H9 (cell line): ENCODE measurements at regions not wholly inside any gene's neighbourhood (a gene's known extent, or its start where the extent isn't known, plus 50 kb on each side); places are given as distances from the start of the nearest gene placed in this dataset.

Experiments
- DNase-seq: peaks from one replicate; pipeline ENCODE4 v3.0.0-alpha.2; 2017
- H2AFZ ChIP-seq: one replicate; pipeline ENCODE4 v1.6.1; 2013; ENCODE audit warnings: mild to moderate bottlenecking, low read length, control low read depth, moderate library complexity
- H2AK5ac ChIP-seq: 2 replicates; pipeline ENCODE4 v1.6.1; 2013; ENCODE audit warnings: low read length, control low read depth, mixed read lengths; ENCODE audit not compliant: insufficient read length
- H2BK120ac ChIP-seq: one replicate; pipeline ENCODE4 v1.6.1; 2013; ENCODE audit warnings: low read depth, mild to moderate bottlenecking, low read length, control low read depth, inconsistent platforms; ENCODE audit not compliant: poor library complexity, severe bottlenecking
- H2BK12ac ChIP-seq: 2 replicates; pipeline ENCODE4 v1.6.1; 2013; ENCODE audit warnings: low read length, control low read depth, mixed read lengths, low read depth; ENCODE audit not compliant: insufficient read length
- H2BK15ac ChIP-seq: 2 replicates; pipeline ENCODE4 v1.6.1; 2013; ENCODE audit warnings: low read depth, low read length, control low read depth
- H2BK20ac ChIP-seq: one replicate; pipeline ENCODE4 v1.6.1; 2013; ENCODE audit warnings: low read depth, mild to moderate bottlenecking, low read length, control low read depth, inconsistent platforms; ENCODE audit not compliant: poor library complexity, severe bottlenecking
- H2BK5ac ChIP-seq: 2 replicates; pipeline ENCODE4 v1.6.1; 2013; ENCODE audit warnings: low read length, control low read depth, mixed read lengths; ENCODE audit not compliant: insufficient read length
- H3K14ac ChIP-seq: 2 replicates; pipeline ENCODE4 v1.6.1; 2013; ENCODE audit warnings: low read length, control low read depth; ENCODE audit not compliant: insufficient read depth
- H3K18ac ChIP-seq: 2 replicates; pipeline ENCODE4 v1.6.1; 2013; ENCODE audit warnings: low read depth, mild to moderate bottlenecking, mixed read lengths, low read length, control low read depth; ENCODE audit not compliant: insufficient read length
- H3K23ac ChIP-seq: 2 replicates; pipeline ENCODE4 v1.6.1; 2013; ENCODE audit warnings: low read length, control low read depth, mixed read lengths, low read depth; ENCODE audit not compliant: insufficient read length
- H3K23me2 ChIP-seq: 2 replicates; pipeline ENCODE4 v1.6.1; 2013; ENCODE audit warnings: low read depth, mild to moderate bottlenecking, mixed read lengths, low read length, control low read depth; ENCODE audit not compliant: insufficient read length, poor library complexity, severe bottlenecking
- H3K27ac ChIP-seq: 2 replicates; pipeline ENCODE4 v1.5.1; 2013; ENCODE audit warnings: low read length, control low read depth, mixed read lengths, low read depth; ENCODE audit not compliant: insufficient read length
- H3K27me3 ChIP-seq: 2 replicates; pipeline ENCODE4 v1.6.1; 2013; ENCODE audit warnings: low read length, control low read depth, inconsistent platforms; ENCODE audit not compliant: insufficient read depth
- H3K4ac ChIP-seq: 2 replicates; pipeline ENCODE4 v1.6.1; 2013; ENCODE audit warnings: low read depth, mild to moderate bottlenecking, control low read depth, inconsistent platforms, low read length, moderate library complexity
- H3K4me1 ChIP-seq: 2 replicates; pipeline ENCODE4 v1.6.1; 2013; ENCODE audit warnings: low read length, control low read depth, inconsistent platforms; ENCODE audit not compliant: insufficient read depth
- H3K4me2 ChIP-seq: 2 replicates; pipeline ENCODE4 v1.6.1; 2013; ENCODE audit warnings: low read length, control low read depth, mixed read lengths; ENCODE audit not compliant: insufficient read length, insufficient read depth
- H3K56ac ChIP-seq: 2 replicates; pipeline ENCODE4 v1.6.1; 2013; ENCODE audit warnings: low read depth, mild to moderate bottlenecking, mixed read lengths, low read length, control low read depth; ENCODE audit not compliant: insufficient read length
- H3K79me1 ChIP-seq: 2 replicates; pipeline ENCODE4 v1.6.1; 2013; ENCODE audit warnings: low read depth, mild to moderate bottlenecking, moderate library complexity, low read length, control low read depth, inconsistent platforms; ENCODE audit not compliant: insufficient read depth, poor library complexity, severe bottlenecking
- H3K79me2 ChIP-seq: 2 replicates; pipeline ENCODE4 v1.6.1; 2013; ENCODE audit warnings: low read length, control low read depth, inconsistent platforms; ENCODE audit not compliant: insufficient read depth
- H3K9ac ChIP-seq: 2 replicates; pipeline ENCODE4 v1.6.1; 2013; ENCODE audit warnings: low read length, control low read depth, mixed read lengths; ENCODE audit not compliant: insufficient read length; ENCODE audit errors: extremely low read depth
- H3K9me3 ChIP-seq: one replicate; pipeline ENCODE4 v1.6.1; 2013; ENCODE audit warnings: low read depth, low read length, inconsistent platforms; ENCODE audit not compliant: control insufficient read depth
- H3T11ph ChIP-seq: one replicate; pipeline ENCODE4 v1.6.1; 2013; ENCODE audit warnings: mild to moderate bottlenecking, low read length, control low read depth, inconsistent platforms
- H4K20me1 ChIP-seq: one replicate; pipeline ENCODE4 v1.6.1; 2013; ENCODE audit not compliant: control insufficient read depth, insufficient read length, insufficient read depth
- H4K5ac ChIP-seq: 2 replicates; pipeline ENCODE4 v1.6.1; 2013; ENCODE audit warnings: low read depth, mild to moderate bottlenecking, mixed read lengths, low read length, control low read depth; ENCODE audit not compliant: insufficient read length
- H4K8ac ChIP-seq: replicated peaks from 2 replicates; pipeline ENCODE4 v1.6.1; 2013; ENCODE audit warnings: low read length, control low read depth, mixed read lengths, low read depth; ENCODE audit not compliant: insufficient read length
- H4K91ac ChIP-seq: 2 replicates; pipeline ENCODE4 v1.6.1; 2013; ENCODE audit warnings: low read depth, mild to moderate bottlenecking, moderate library complexity, mixed read lengths, low read length, control low read depth; ENCODE audit not compliant: insufficient read length
- H3K27ac Mint-ChIP-seq, 3 experiments: 2 replicates in 2 of 3; 3 replicates in 1 of 3; pipeline ENCODE4 v1.8.0; 2020 to 2021; ENCODE audit warnings: mixed read lengths in 3 of 3, mild to moderate bottlenecking in 1 of 3, moderate library complexity in 1 of 3
- H3K27me3 Mint-ChIP-seq: 2 replicates; pipeline ENCODE4 v1.8.0; 2021; ENCODE audit warnings: low read depth, mild to moderate bottlenecking, moderate library complexity, mixed read lengths
- H3K36me3 Mint-ChIP-seq, 3 experiments: 2 replicates in 2 of 3; 3 replicates in 1 of 3; pipeline ENCODE4 v1.8.0; 2020 to 2021; ENCODE audit warnings: low read depth in 3 of 3, mixed read lengths in 3 of 3; ENCODE audit not compliant: insufficient read depth in 1 of 3
- H3K4me1 Mint-ChIP-seq, 2 experiments: 2 replicates each; pipeline ENCODE4 v1.8.0; 2020; ENCODE audit warnings: mixed read lengths in 2 of 2
- H3K4me3 Mint-ChIP-seq, 2 experiments: 2 replicates in 1 of 2; 3 replicates in 1 of 2; pipeline ENCODE4 v1.8.0; 2020 to 2021; ENCODE audit warnings: mild to moderate bottlenecking in 2 of 2, mixed read lengths in 2 of 2, moderate library complexity in 1 of 2
- H3K9me3 Mint-ChIP-seq, 2 experiments: 2 replicates in 1 of 2; 3 replicates in 1 of 2; pipeline ENCODE4 v1.8.0; 2020; ENCODE audit warnings: mild to moderate bottlenecking in 2 of 2, mixed read lengths in 2 of 2, moderate library complexity in 1 of 2
- WGBS: extraction: QIAGEN DNeasy Blood & Tissue Kit; methylation state at CpG from one replicate; pipeline ENCODE4 v1.1.7; 2013; ENCODE audit warnings: missing lambda C conversion rate, low lambda C conversion rate, mixed read lengths; ENCODE audit not compliant: insufficient read length; ENCODE audit errors: extremely low coverage; 5-methylcytosine and 5-hydroxymethylcytosine counted together
- TF ChIP-seq, protein P1 (sequence below): fragments of 200-600 bp; sonication (generic); conservative IDR thresholded peaks from 3 replicates; pipeline ENCODE4 v1.8.0; 2021; ENCODE audit warnings: antibody characterized with exemption, mild to moderate bottlenecking

- WGBS = no CpG with 5 or more reads among the region's 5 CpGs
- no peaks in the 10 kb centered on the region for H3K9me3 ChIP-seq
- no peak overlapping the region for H3K9ac ChIP-seq
- H3K27ac Mint-ChIP-seq = no peak overlapping the region
- no peaks in the 10 kb centered on the region for H3K27me3 ChIP-seq
- H3K27me3 Mint-ChIP-seq = peaks cover 20% of the 10 kb centered on the region
- H2AFZ ChIP-seq = no peak overlapping the region
- no peak overlapping the region for H3K4me2 ChIP-seq
- no peak overlapping the region for H2AK5ac ChIP-seq
- H3K56ac ChIP-seq = no peak overlapping the region
- H3K4ac ChIP-seq = no peak overlapping the region
- no peak overlapping the region for H3K23ac ChIP-seq
- H3K27ac ChIP-seq = no peak overlapping the region
- H2BK12ac ChIP-seq = no peak overlapping the region
- no peak overlapping the region for H3K14ac ChIP-seq
- H3K18ac ChIP-seq = no peak overlapping the region
- no peaks in the 10 kb centered on the region for H4K20me1 ChIP-seq
- no peak overlapping the region for H3T11ph ChIP-seq
- no peak overlapping the region for H2BK20ac ChIP-seq
- no peak overlapping the region for H3K4me3 Mint-ChIP-seq
- H2BK15ac ChIP-seq = no peak overlapping the region
- peaks cover 0 to 4% (median 0%) of the 10 kb centered on the region in 3 experiments; a peak in 3 of 7 replicates for H3K36me3 Mint-ChIP-seq
- H3K79me2 ChIP-seq = no peaks in the 10 kb centered on the region
- TF ChIP-seq, protein P1, sequence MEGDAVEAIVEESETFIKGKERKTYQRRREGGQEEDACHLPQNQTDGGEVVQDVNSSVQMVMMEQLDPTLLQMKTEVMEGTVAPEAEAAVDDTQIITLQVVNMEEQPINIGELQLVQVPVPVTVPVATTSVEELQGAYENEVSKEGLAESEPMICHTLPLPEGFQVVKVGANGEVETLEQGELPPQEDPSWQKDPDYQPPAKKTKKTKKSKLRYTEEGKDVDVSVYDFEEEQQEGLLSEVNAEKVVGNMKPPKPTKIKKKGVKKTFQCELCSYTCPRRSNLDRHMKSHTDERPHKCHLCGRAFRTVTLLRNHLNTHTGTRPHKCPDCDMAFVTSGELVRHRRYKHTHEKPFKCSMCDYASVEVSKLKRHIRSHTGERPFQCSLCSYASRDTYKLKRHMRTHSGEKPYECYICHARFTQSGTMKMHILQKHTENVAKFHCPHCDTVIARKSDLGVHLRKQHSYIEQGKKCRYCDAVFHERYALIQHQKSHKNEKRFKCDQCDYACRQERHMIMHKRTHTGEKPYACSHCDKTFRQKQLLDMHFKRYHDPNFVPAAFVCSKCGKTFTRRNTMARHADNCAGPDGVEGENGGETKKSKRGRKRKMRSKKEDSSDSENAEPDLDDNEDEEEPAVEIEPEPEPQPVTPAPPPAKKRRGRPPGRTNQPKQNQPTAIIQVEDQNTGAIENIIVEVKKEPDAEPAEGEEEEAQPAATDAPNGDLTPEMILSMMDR = no peak
- H3K9me3 Mint-ChIP-seq = peaks cover 25 to 26% of the 10 kb centered on the region in 2 experiments
- H3K4me1 Mint-ChIP-seq = no peaks in the 10 kb centered on the region
- H3K23me2 ChIP-seq = no peaks in the 10 kb centered on the region
- no peak overlapping the region for H4K8ac ChIP-seq
- no peak overlapping the region for H4K5ac ChIP-seq
- H4K91ac ChIP-seq = no peak overlapping the region
- no peaks in the 10 kb centered on the region for H3K79me1 ChIP-seq
- H3K4me1 ChIP-seq = no peaks in the 10 kb centered on the region
- H2BK5ac ChIP-seq = no peak overlapping the region
- no peak overlapping the region for H2BK120ac ChIP-seq
- DNase-seq = no peak
These were observed 56.4 kb downstream of the MRPL36 start for GRCh38 chr5:1743061-1743768.
